Endothelial cell of umbilical vein (primary cell): ENCODE measurements at regions not wholly inside any gene's neighbourhood (a gene's known extent, or its start where the extent isn't known, plus 50 kb on each side); places are given as distances from the start of the nearest gene placed in this dataset.

Experiments used
- BruUV-seq: library from RNA; stranded (reverse); fragments of 400-500 nt; replicated peaks from 2 replicates; lab custom pipeline; 2021; lab: Mats Ljungman, UMichigan
- CTCF ChIA-PET: fragments of 300-600, 350-600 bp; sonication (Branson Sonifier 250); formaldehyde crosslinking; loops from one replicate; lab custom pipeline; 2021; ENCODE audit warnings: antibody characterized with exemption, inconsistent platforms; lab: Charles Lee
- POLR2A ChIA-PET: fragments of 300-600, 350-600 bp; sonication (Branson Sonifier 250); formaldehyde crosslinking; loops from one replicate; lab custom pipeline; 2021; ENCODE audit warnings: antibody characterized with exemption, inconsistent platforms; lab: Charles Lee
- DNase-seq: peaks from one replicate; pipeline ENCODE4 v3.0.0-alpha.2; 2011; ENCODE audit warnings: low read depth, low spot score
- FAIRE-seq: peaks from 2 replicates; lab custom pipeline; 2011; peaks lifted over from hg19 to GRCh38; lab: Jason Lieb, UNC
- H2AFZ ChIP-seq: 2 replicates; pipeline ENCODE4 v1.6.0; 2012; ENCODE audit warnings: low read depth, low read length, control low read depth, inconsistent platforms
- H3K27ac ChIP-seq: 2 replicates; pipeline ENCODE4 v1.5.1; 2011; ENCODE audit warnings: low read depth, mild to moderate bottlenecking, control low read depth, low read length, moderate library complexity; ENCODE audit not compliant: insufficient read depth
- H3K27me3 ChIP-seq, 2 experiments: 2 replicates each; pipeline versions ENCODE4 v1.6.0 to v1.6.1; 2011; ENCODE audit warnings: low read length in 2 of 2, mixed read lengths in 1 of 2; ENCODE audit not compliant: control insufficient read depth in 2 of 2, insufficient read depth in 2 of 2
- H3K36me3 ChIP-seq, 2 experiments: 2 replicates in 1 of 2; 3 replicates in 1 of 2; pipeline ENCODE4 v1.5.1; 2011; ENCODE audit warnings: low read length in 2 of 2, mild to moderate bottlenecking in 1 of 2, moderate library complexity in 1 of 2; ENCODE audit not compliant: control insufficient read depth in 2 of 2, insufficient read depth in 2 of 2; ENCODE audit errors: extremely low read depth in 1 of 2
- H3K4me1 ChIP-seq: 3 replicates; pipeline ENCODE4 v1.5.1; 2011; ENCODE audit warnings: mild to moderate bottlenecking, low read length; ENCODE audit not compliant: control insufficient read depth, insufficient read depth; ENCODE audit errors: extremely low read depth
- H3K4me2 ChIP-seq: 2 replicates; pipeline ENCODE4 v1.6.1; 2011; ENCODE audit warnings: low read length, control low read depth, mixed read lengths; ENCODE audit not compliant: insufficient read depth
- H3K4me3 ChIP-seq, 3 experiments: fragments of 200-600 bp in 1 of 3; sonication (generic), shearing (Covaris generic) in 1 of 3; replicated peaks in 1 of 3; 2 replicates each; pipeline ENCODE4 v1.5.1; 2011 to 2016; ENCODE audit warnings: control low read depth in 3 of 3, low read length in 3 of 3, mild to moderate bottlenecking in 2 of 3, inconsistent platforms in 1 of 3, low read depth in 1 of 3, moderate library complexity in 1 of 3; ENCODE audit not compliant: insufficient read depth in 1 of 3
- H3K79me2 ChIP-seq: 2 replicates; pipeline ENCODE4 v1.6.0; 2012; ENCODE audit warnings: low read length, inconsistent platforms; ENCODE audit not compliant: control insufficient read depth, insufficient read depth
- H3K9ac ChIP-seq: replicated peaks from 2 replicates; pipeline ENCODE3; 2011; ENCODE audit warnings: low read length, control low read depth; ENCODE audit not compliant: insufficient read depth; ENCODE audit errors: extremely low read depth
- H3K9me1 ChIP-seq: replicated peaks from 3 replicates; pipeline ENCODE4 v1.6.0; 2011; ENCODE audit warnings: mild to moderate bottlenecking, low read length; ENCODE audit not compliant: control insufficient read depth, insufficient read depth; ENCODE audit errors: extremely low read depth
- H3K9me3 ChIP-seq: replicated peaks from 2 replicates; pipeline ENCODE4 v1.5.1; 2012; ENCODE audit warnings: low read length, inconsistent platforms; ENCODE audit not compliant: control insufficient read depth, insufficient read depth
- H4K20me1 ChIP-seq: replicated peaks from 2 replicates; pipeline ENCODE3; 2011; ENCODE audit warnings: mild to moderate bottlenecking, low read length; ENCODE audit not compliant: control insufficient read depth, insufficient read depth; ENCODE audit errors: extremely low read depth
- EZH2 ChIP-seq: IDR thresholded peaks from 2 replicates; pipeline ENCODE4 v1.6.1; 2012; ENCODE audit warnings: borderline replicate concordance, low read depth, mild to moderate bottlenecking, moderate library complexity, low read length, inconsistent platforms; ENCODE audit not compliant: severe bottlenecking
- FOS ChIP-seq: IDR thresholded peaks from 2 replicates; pipeline ENCODE4 v1.6.1; 2011; ENCODE audit warnings: mild to moderate bottlenecking, low read length, moderate library complexity, borderline replicate concordance; ENCODE audit not compliant: insufficient read depth
- GATA2 ChIP-seq: IDR thresholded peaks from 2 replicates; pipeline ENCODE4 v1.7.0; 2011; ENCODE audit warnings: low read depth, mild to moderate bottlenecking, moderate library complexity, mixed read lengths, low read length; ENCODE audit not compliant: insufficient read length, insufficient read depth
- JUN ChIP-seq: IDR thresholded peaks from 2 replicates; pipeline ENCODE4 v1.6.1; 2011; ENCODE audit warnings: borderline replicate concordance, low read depth; ENCODE audit not compliant: insufficient read length, insufficient read depth
- MYC ChIP-seq: IDR thresholded peaks from one replicate; pipeline ENCODE4 v1.6.1; 2011; ENCODE audit warnings: mild to moderate bottlenecking, low read depth, low read length
- POLR2AphosphoS5 ChIP-seq: IDR thresholded peaks from 2 replicates; pipeline ENCODE4 v1.6.1; 2012; ENCODE audit warnings: low read depth, mild to moderate bottlenecking, control low read depth, low read length, moderate library complexity; ENCODE audit not compliant: insufficient read depth
- dilution Hi-C: fragments of 300-500 bp; cut with MboI; formaldehyde crosslinking; loops from one replicate; pipeline ENCODE4 v1.15.0; 2019; ENCODE audit warnings: low sequenced_read_pairs; ENCODE audit not compliant: extremely low pct_ligation_motif_present
- intact Hi-C: fragments of 100-400 bp; cut with micrococcal nuclease; formaldehyde crosslinking; loops from one replicate; pipeline ENCODE4 v1.10.0; 2022
- TF ChIP-seq, protein P1 (sequence below): IDR thresholded peaks from 2 replicates; pipeline ENCODE4 v1.6.1; 2011; ENCODE audit not compliant: insufficient read depth, insufficient read length
- TF ChIP-seq, protein P2 (sequence below), 2 donors: IDR thresholded peaks; 1 replicate in 1 of 2; 2 replicates in 1 of 2; pipeline ENCODE4 v1.5.1; 2011; ENCODE audit warnings: low read length in 2 of 2, mild to moderate bottlenecking in 2 of 2, moderate library complexity in 2 of 2, control low read depth in 1 of 2, inconsistent platforms in 1 of 2, low read depth in 1 of 2; ENCODE audit not compliant: insufficient read depth in 1 of 2; ENCODE audit errors: extremely low read depth in 1 of 2

DNA sequence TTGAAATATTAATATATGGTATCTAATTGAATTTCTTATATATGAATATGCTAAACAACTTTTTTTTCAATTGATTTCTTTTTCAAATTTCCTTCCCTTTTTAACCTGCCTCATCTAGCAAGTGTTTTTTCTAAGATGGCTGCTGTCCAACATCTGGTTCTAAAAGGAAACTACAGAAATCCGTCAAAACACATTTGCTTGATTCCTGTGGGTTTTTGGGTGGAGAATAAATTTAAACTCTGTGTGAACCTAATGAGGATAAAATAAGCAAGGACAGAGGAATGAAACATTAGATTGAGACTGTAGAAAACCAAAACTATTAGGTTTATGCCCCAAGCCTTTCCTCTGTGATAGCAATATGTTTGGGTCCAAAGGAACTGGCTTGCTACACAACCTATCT lies 75.5 kb upstream of the STARD3NL start:
- intact Hi-C loops (no loop called here), dilution Hi-C loops (no loop called here)
- FAIRE-seq (no peak), DNase-seq (peak; percentile 27)
- Histone ChIP-seq H3K9me3 (no peaks in the 10 kb centered on the region), H3K36me3 (no peaks in the 10 kb centered on the region), H3K9me1 (no peaks in the 10 kb centered on the region), H3K79me2 (no peaks in the 10 kb centered on the region), H3K27me3 (peaks cover 3 to 19% of the 10 kb centered on the region in 2 experiments), H3K27ac (no peak overlapping the region), H3K4me3 (no peak overlapping the region), H2AFZ (no peak overlapping the region), H3K9ac (no peak overlapping the region), H3K4me2 (no peak overlapping the region), H3K4me1 (no peaks in the 10 kb centered on the region), H4K20me1 (no peaks in the 10 kb centered on the region)
- TF ChIP-seq JUN (no peak), MYC (no peak), POLR2AphosphoS5 (no peak), EZH2 (no peak), GATA2 (no peak), FOS (no peak)
- TF ChIP-seq, protein P1, sequence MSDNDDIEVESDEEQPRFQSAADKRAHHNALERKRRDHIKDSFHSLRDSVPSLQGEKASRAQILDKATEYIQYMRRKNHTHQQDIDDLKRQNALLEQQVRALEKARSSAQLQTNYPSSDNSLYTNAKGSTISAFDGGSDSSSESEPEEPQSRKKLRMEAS: no peak
- TF ChIP-seq, protein P2, sequence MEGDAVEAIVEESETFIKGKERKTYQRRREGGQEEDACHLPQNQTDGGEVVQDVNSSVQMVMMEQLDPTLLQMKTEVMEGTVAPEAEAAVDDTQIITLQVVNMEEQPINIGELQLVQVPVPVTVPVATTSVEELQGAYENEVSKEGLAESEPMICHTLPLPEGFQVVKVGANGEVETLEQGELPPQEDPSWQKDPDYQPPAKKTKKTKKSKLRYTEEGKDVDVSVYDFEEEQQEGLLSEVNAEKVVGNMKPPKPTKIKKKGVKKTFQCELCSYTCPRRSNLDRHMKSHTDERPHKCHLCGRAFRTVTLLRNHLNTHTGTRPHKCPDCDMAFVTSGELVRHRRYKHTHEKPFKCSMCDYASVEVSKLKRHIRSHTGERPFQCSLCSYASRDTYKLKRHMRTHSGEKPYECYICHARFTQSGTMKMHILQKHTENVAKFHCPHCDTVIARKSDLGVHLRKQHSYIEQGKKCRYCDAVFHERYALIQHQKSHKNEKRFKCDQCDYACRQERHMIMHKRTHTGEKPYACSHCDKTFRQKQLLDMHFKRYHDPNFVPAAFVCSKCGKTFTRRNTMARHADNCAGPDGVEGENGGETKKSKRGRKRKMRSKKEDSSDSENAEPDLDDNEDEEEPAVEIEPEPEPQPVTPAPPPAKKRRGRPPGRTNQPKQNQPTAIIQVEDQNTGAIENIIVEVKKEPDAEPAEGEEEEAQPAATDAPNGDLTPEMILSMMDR (IDR thresholded peaks at IDR 0.05; ENCODE audit: extremely low read depth in 1 of 2, insufficient read depth in 1 of 2, low read depth in 1 of 2, low read length in 2 of 2): no peak
- POLR2A ChIA-PET: no interaction called here
- CTCF ChIA-PET: interaction anchor here (0.9 to 1.6 kb wide), 4 partner anchors 216 to 272 kb away, joined by 3 to 9 read pairs (median 5); no protein-coding TSS in a partner anchor
- no TSS peak for BruUV-seq
